Activated CD4-positive, alpha-beta memory T cell treated with anti-CD3 and anti-CD28 coated beads for 36 hours (primary cell): ENCODE measurements at regions not wholly inside any gene's neighbourhood (a gene's known extent, or its start where the extent isn't known, plus 50 kb on each side); places are given as distances from the start of the nearest gene placed in this dataset.
"Not testable (repeated sequence)": the region's sequence is repeated elsewhere in the genome, so short reads cannot be mapped to it uniquely, and the experiment has no call there.

ENCODE experiments used
- CTCF ChIA-PET: fragments of 350-600 bp; sonication (Branson Sonifier 250); formaldehyde crosslinking; loops from one replicate; lab custom pipeline; 2021; ENCODE audit warnings: antibody characterized with exemption, inconsistent platforms; lab: Charles Lee
- POLR2A ChIA-PET: fragments of 350-600 bp; sonication (Branson Sonifier 250); formaldehyde crosslinking; loops from one replicate; lab custom pipeline; 2021; ENCODE audit warnings: antibody characterized with exemption; lab: Charles Lee
- DNase-seq: peaks from one replicate; pipeline ENCODE4 v3.0.0-alpha.2; 2020
- H3K27ac Mint-ChIP-seq: one replicate; pipeline ENCODE4 v1.8.0; 2021; ENCODE audit warnings: mixed read lengths
- H3K27me3 Mint-ChIP-seq: one replicate; pipeline ENCODE4 v1.8.0; 2021; ENCODE audit warnings: mixed read lengths
- H3K36me3 Mint-ChIP-seq: one replicate; pipeline ENCODE4 v1.8.0; 2021; ENCODE audit warnings: mixed read lengths
- H3K4me1 Mint-ChIP-seq: one replicate; pipeline ENCODE4 v1.8.0; 2021; ENCODE audit warnings: low read depth, mixed read lengths
- H3K4me3 Mint-ChIP-seq: one replicate; pipeline ENCODE4 v1.8.0; 2021; ENCODE audit warnings: mild to moderate bottlenecking, mixed read lengths
- H3K9me3 Mint-ChIP-seq: one replicate; pipeline ENCODE4 v1.8.0; 2021; ENCODE audit warnings: mixed read lengths
- intact Hi-C: fragments of 100-400 bp; cut with micrococcal nuclease; formaldehyde crosslinking; loops from one replicate; pipeline ENCODE4 v1.15.1; 2023

GRCh38 chr5:2876183-2876582 lies 124.7 kb upstream of the IRX2 start:
- no peaks in the 10 kb centered on the region for H3K27me3 Mint-ChIP-seq
- intact Hi-C loops: no loop called here
- no peak for DNase-seq
- no peaks in the 10 kb centered on the region for H3K36me3 Mint-ChIP-seq
- POLR2A ChIA-PET: no interaction called here
- H3K27ac Mint-ChIP-seq: no peak overlapping the region
- CTCF ChIA-PET: no interaction called here
- no peaks in the 10 kb centered on the region for H3K4me1 Mint-ChIP-seq
- peaks cover 23% of the 10 kb centered on the region for H3K9me3 Mint-ChIP-seq
- no peak overlapping the region for H3K4me3 Mint-ChIP-seq

- H3K27me3 Mint-ChIP-seq: no peaks in the 10 kb centered on the region
- no peak overlapping the region for H3K4me3 Mint-ChIP-seq
- peaks cover 11% of the 10 kb centered on the region for H3K9me3 Mint-ChIP-seq
- intact Hi-C loops: no loop called here
- no peak overlapping the region for H3K27ac Mint-ChIP-seq
- ChIA-PET POLR2A (no interaction called here), CTCF (no interaction called here)
- H3K4me1 Mint-ChIP-seq: no peaks in the 10 kb centered on the region
- DNase-seq: no peak
- no peaks in the 10 kb centered on the region for H3K36me3 Mint-ChIP-seq
These were observed 122.6 kb upstream of the IRX2 start for GRCh38 chr5:2874099-2874498.

GRCh38 chr5:2872676-2873075 lies 121.2 kb upstream of the IRX2 start:
- H3K4me1 Mint-ChIP-seq: no peaks in the 10 kb centered on the region
- no peak overlapping the region for H3K27ac Mint-ChIP-seq
- intact Hi-C loops: no loop called here
- ChIA-PET POLR2A (no interaction called here), CTCF (no interaction called here)
- H3K9me3 Mint-ChIP-seq: peaks cover 2% of the 10 kb centered on the region
- H3K4me3 Mint-ChIP-seq: no peak overlapping the region
- H3K27me3 Mint-ChIP-seq: no peaks in the 10 kb centered on the region
- DNase-seq: no peak
- no peaks in the 10 kb centered on the region for H3K36me3 Mint-ChIP-seq

- no peaks in the 10 kb centered on the region for H3K27me3 Mint-ChIP-seq
- ChIA-PET POLR2A (no interaction called here), CTCF (no interaction called here)
- H3K4me1 Mint-ChIP-seq: no peaks in the 10 kb centered on the region
- no peaks in the 10 kb centered on the region for H3K9me3 Mint-ChIP-seq
- H3K36me3 Mint-ChIP-seq: no peaks in the 10 kb centered on the region
- intact Hi-C loops: no loop called here
- no peak for DNase-seq
- H3K4me3 Mint-ChIP-seq: no peak overlapping the region
- no peak overlapping the region for H3K27ac Mint-ChIP-seq
These were observed 119.8 kb upstream of the IRX2 start for GRCh38 chr5:2871282-2871681.

- ChIA-PET POLR2A (no interaction called here), CTCF (no interaction called here)
- no peak overlapping the region for H3K4me3 Mint-ChIP-seq
- no peak overlapping the region for H3K27ac Mint-ChIP-seq
- intact Hi-C loops: no loop called here
- H3K9me3 Mint-ChIP-seq: no peaks in the 10 kb centered on the region
- DNase-seq: no peak
- H3K27me3 Mint-ChIP-seq: no peaks in the 10 kb centered on the region
- no peaks in the 10 kb centered on the region for H3K36me3 Mint-ChIP-seq
- H3K4me1 Mint-ChIP-seq: no peaks in the 10 kb centered on the region
These were observed 118.0 kb upstream of the IRX2 start for GRCh38 chr5:2869471-2869870.

GRCh38 chr5:2867373-2867933 lies 116.0 kb upstream of the IRX2 start:
- Mint-ChIP-seq H3K4me3 (no peak overlapping the region), H3K4me1 (no peaks in the 10 kb centered on the region), H3K27ac (no peak overlapping the region), H3K36me3 (no peaks in the 10 kb centered on the region), H3K9me3 (no peaks in the 10 kb centered on the region), H3K27me3 (no peaks in the 10 kb centered on the region)
- intact Hi-C loops: no loop called here
- POLR2A ChIA-PET: no interaction called here
- CTCF ChIA-PET: no interaction called here
- no peak for DNase-seq

- intact Hi-C loops: no loop called here
- Mint-ChIP-seq H3K4me3 (no peak overlapping the region), H3K27ac (no peak overlapping the region), H3K9me3 (peaks cover 2% of the 10 kb centered on the region), H3K27me3 (no peaks in the 10 kb centered on the region), H3K4me1 (no peaks in the 10 kb centered on the region), H3K36me3 (no peaks in the 10 kb centered on the region)
- ChIA-PET POLR2A (no interaction called here), CTCF (no interaction called here)
- DNase-seq: no peak
These were observed 115.3 kb upstream of the IRX2 start for GRCh38 chr5:2866662-2867372.

GRCh38 chr5:2865856-2866255 lies 114.4 kb upstream of the IRX2 start:
- H3K36me3 Mint-ChIP-seq: no peaks in the 10 kb centered on the region
- ChIA-PET CTCF (no interaction called here), POLR2A (no interaction called here)

GRCh38 chr5:2864515-2865105 lies 113.1 kb upstream of the IRX2 start:
- ChIA-PET CTCF (no interaction called here), POLR2A (no interaction called here)
- H3K27me3 Mint-ChIP-seq: no peaks in the 10 kb centered on the region
- no peaks in the 10 kb centered on the region for H3K36me3 Mint-ChIP-seq
- H3K9me3 Mint-ChIP-seq: peaks cover 2% of the 10 kb centered on the region
- intact Hi-C loops: no loop called here
- H3K4me1 Mint-ChIP-seq: no peaks in the 10 kb centered on the region
- H3K27ac Mint-ChIP-seq: no peak overlapping the region
- DNase-seq: no peak
- H3K4me3 Mint-ChIP-seq: no peak overlapping the region

More at GRCh38 chr5:2865856-2866255, 114.4 kb upstream of the IRX2 start:
- H3K4me1 Mint-ChIP-seq: no peaks in the 10 kb centered on the region
- H3K27me3 Mint-ChIP-seq: no peaks in the 10 kb centered on the region
- H3K9me3 Mint-ChIP-seq: peaks cover 2% of the 10 kb centered on the region
- DNase-seq: no peak
- H3K4me3 Mint-ChIP-seq: no peak overlapping the region
- intact Hi-C loops: no loop called here
- no peak overlapping the region for H3K27ac Mint-ChIP-seq

GRCh38 chr5:2863675-2864433 lies 112.4 kb upstream of the IRX2 start:
- H3K4me1 Mint-ChIP-seq: no peaks in the 10 kb centered on the region
- intact Hi-C loops: no loop called here
- ChIA-PET CTCF (no interaction called here), POLR2A (no interaction called here)
- H3K9me3 Mint-ChIP-seq: peaks cover 2% of the 10 kb centered on the region
- no peak for DNase-seq
- no peak overlapping the region for H3K27ac Mint-ChIP-seq
- no peaks in the 10 kb centered on the region for H3K36me3 Mint-ChIP-seq
- no peaks in the 10 kb centered on the region for H3K27me3 Mint-ChIP-seq
- H3K4me3 Mint-ChIP-seq: no peak overlapping the region

GRCh38 chr5:2863133-2863532 lies 111.7 kb upstream of the IRX2 start:
- intact Hi-C loops: no loop called here
- peaks cover 2% of the 10 kb centered on the region for H3K9me3 Mint-ChIP-seq
- no peak overlapping the region for H3K27ac Mint-ChIP-seq
- H3K4me3 Mint-ChIP-seq: no peak overlapping the region
- CTCF ChIA-PET: no interaction called here
- H3K36me3 Mint-ChIP-seq: no peaks in the 10 kb centered on the region
- DNase-seq: no peak
- POLR2A ChIA-PET: no interaction called here
- no peaks in the 10 kb centered on the region for H3K27me3 Mint-ChIP-seq
- H3K4me1 Mint-ChIP-seq: no peaks in the 10 kb centered on the region

- H3K9me3 Mint-ChIP-seq: not testable (repeated sequence)
These were observed 110.7 kb upstream of the IRX2 start for GRCh38 chr5:2862176-2862575.

More at GRCh38 chr5:2862176-2862575, 110.7 kb upstream of the IRX2 start:
- POLR2A ChIA-PET, H3K27me3 Mint-ChIP-seq, H3K4me1 Mint-ChIP-seq, H3K27ac Mint-ChIP-seq, H3K4me3 Mint-ChIP-seq, H3K36me3 Mint-ChIP-seq, DNase-seq, intact Hi-C loops, CTCF ChIA-PET: not testable (repeated sequence)
